ENCODE measurements at regions not wholly inside any gene's neighbourhood (a gene's known extent, or its start where the extent isn't known, plus 50 kb on each side); places are given as distances from the start of the nearest gene placed in this dataset.

- 60 to 81% (median 74%) methylated on average over 8 of the region's 8 CpGs for WGBS, 5 donors
- peaks cover 0 to 5% (median 0%) of the 10 kb centered on the region in 6 donors for H3K4me1 ChIP-seq
- no peak for TF ChIP-seq CTCF (IDR thresholded peaks at IDR 0.05 in 8 of 11, conservative IDR thresholded peaks at IDR 0.05 in 3 of 11)
- no peaks in the 10 kb centered on the region for H3K9me3 ChIP-seq
- H3K36me3 ChIP-seq = no peaks in the 10 kb centered on the region
- no peak overlapping the region for H3K4me3 ChIP-seq
- intact Hi-C loops (cut with DNase I; ENCODE audit: low total_unique reads) = no loop called here
- H3K27me3 ChIP-seq (replicated peaks in 1 of 7) = no peaks in the 10 kb centered on the region
- no peak for DNase-seq
- H3K27ac ChIP-seq = no peak overlapping the region
These were observed 286.1 kb upstream of the TENM3 start for GRCh38 chr4:181957088-181957487.

GRCh38 chr4:181958446-181958845 is 284.8 kb upstream of the TENM3 start:
- Histone ChIP-seq H3K27ac (no peak overlapping the region), H3K4me1 (peaks cover 0 to 5% (median 0%) of the 10 kb centered on the region in 6 donors), H3K36me3 (no peaks in the 10 kb centered on the region), H3K27me3 (replicated peaks in 1 of 7) (no peaks in the 10 kb centered on the region), H3K9me3 (no peaks in the 10 kb centered on the region), H3K4me3 (no peak overlapping the region)
- intact Hi-C loops (cut with DNase I; ENCODE audit: low total_unique reads) = no loop called here
- WGBS, 5 donors = 54 to 73% (median 61%) methylated on average over 2 of the region's 2 CpGs
- TF ChIP-seq POLR2A (IDR thresholded peaks at IDR 0.05) (no peak), CTCF (IDR thresholded peaks at IDR 0.05 in 8 of 11, conservative IDR thresholded peaks at IDR 0.05 in 3 of 11) (no peak), POLR2AphosphoS5 (IDR thresholded peaks at IDR 0.05) (no peak)
- no peak for DNase-seq

- Histone ChIP-seq H3K9me3 (no peaks in the 10 kb centered on the region), H3K27me3 (replicated peaks in 1 of 7) (no peaks in the 10 kb centered on the region), H3K4me3 (no peak overlapping the region), H3K36me3 (no peaks in the 10 kb centered on the region), H3K27ac (no peak overlapping the region), H3K4me1 (peaks cover 0 to 5% (median 0%) of the 10 kb centered on the region in 6 donors)
- DNase-seq = no peak
- 63 to 69% (median 68%) methylated on average over 3 of the region's 3 CpGs for WGBS, 5 donors
- intact Hi-C loops (cut with DNase I; ENCODE audit: low total_unique reads) = no loop called here
- TF ChIP-seq POLR2AphosphoS5 (IDR thresholded peaks at IDR 0.05) (no peak), CTCF (IDR thresholded peaks at IDR 0.05 in 8 of 11, conservative IDR thresholded peaks at IDR 0.05 in 3 of 11) (no peak), POLR2A (IDR thresholded peaks at IDR 0.05) (no peak)
These were observed 284.1 kb upstream of the TENM3 start for GRCh38 chr4:181959121-181959520.

- WGBS, 5 donors = 77 to 87% (median 80%) methylated on average over 3 of the region's 3 CpGs
These were observed 282.8 kb upstream of the TENM3 start for GRCh38 chr4:181960384-181960783.

More at GRCh38 chr4:181960384-181960783, 282.8 kb upstream of the TENM3 start:
- H3K27me3 ChIP-seq (replicated peaks in 1 of 7) = no peaks in the 10 kb centered on the region
- peaks cover 0 to 5% (median 0%) of the 10 kb centered on the region in 6 donors for H3K4me1 ChIP-seq
- TF ChIP-seq POLR2A (IDR thresholded peaks at IDR 0.05) = no peak
- no peak for TF ChIP-seq POLR2AphosphoS5 (IDR thresholded peaks at IDR 0.05)
- TF ChIP-seq CTCF (IDR thresholded peaks at IDR 0.05 in 8 of 11, conservative IDR thresholded peaks at IDR 0.05 in 3 of 11) = no peak
- H3K27ac ChIP-seq = no peak overlapping the region
- H3K36me3 ChIP-seq = no peaks in the 10 kb centered on the region
- no peak for DNase-seq
- intact Hi-C loops (cut with DNase I; ENCODE audit: low total_unique reads) = no loop called here
- H3K4me3 ChIP-seq = no peak overlapping the region
- no peaks in the 10 kb centered on the region for H3K9me3 ChIP-seq
